C4-2B (cell line): ENCODE measurements at regions not wholly inside any gene's neighbourhood (a gene's known extent, or its start where the extent isn't known, plus 50 kb on each side); places are given as distances from the start of the nearest gene placed in this dataset.

Source experiments
- CTCF ChIP-seq: fragments of 450-650 bp; conservative IDR thresholded peaks from 2 replicates; pipeline ENCODE4 v1.5.1; 2017; ENCODE audit warnings: mild to moderate bottlenecking
- ZFX ChIP-seq: fragments of 450-650 bp; IDR thresholded peaks from 2 replicates; pipeline ENCODE4 v1.6.1; 2017

- peak; percentile 20 for TF ChIP-seq CTCF
- no peak for TF ChIP-seq ZFX
Measured at GRCh38 chr4:27619435-27619834, 758.8 kb downstream of the STIM2 start.
